Stimulated activated CD8-positive, alpha-beta memory T cell treated with anti-CD3 and anti-CD28 coated beads, Interleukin-7, amount 100 ng/mL, for 1 hour (primary cell): ENCODE measurements at regions not wholly inside any gene's neighbourhood (a gene's known extent, or its start where the extent isn't known, plus 50 kb on each side); places are given as distances from the start of the nearest gene placed in this dataset.

ENCODE experiments used
- DNase-seq, 2 donors: peaks; one replicate each; pipeline ENCODE4 v3.0.0-alpha.2; 2020; ENCODE audit warnings: low read depth in 2 of 2

- peak; percentile 33 to 56 for DNase-seq
Observed at GRCh38 chr10:77710759-77711682, 73.4 kb upstream of the KCNMA1 start.

GRCh38 chr10:77710081-77710551 is 72.5 kb upstream of the KCNMA1 start:
- no peak for DNase-seq

- DNase-seq, result no peak
Observed at GRCh38 chr10:77707570-77707969, 70.0 kb upstream of the KCNMA1 start.

GRCh38 chr10:77702166-77702565 is 64.6 kb upstream of the KCNMA1 start:
- DNase-seq, result no peak

- no peak for DNase-seq
Observed at GRCh38 chr10:77700086-77700485, 62.5 kb upstream of the KCNMA1 start.

GRCh38 chr10:77699080-77699645 is 61.6 kb upstream of the KCNMA1 start:
- DNase-seq, result no peak

GRCh38 chr10:77698267-77698931 is 60.8 kb upstream of the KCNMA1 start:
- no peak for DNase-seq

- DNase-seq, result no peak
Observed at GRCh38 chr10:77696584-77696983, 59.0 kb upstream of the KCNMA1 start.

GRCh38 chr10:77695186-77695585 is 57.6 kb upstream of the KCNMA1 start:
- no peak for DNase-seq

GRCh38 chr10:77692782-77693181 is 55.2 kb upstream of the KCNMA1 start:
- DNase-seq, result no peak

GRCh38 chr10:77689339-77689738 is 51.7 kb upstream of the KCNMA1 start:
- DNase-seq, result no peak

- DNase-seq, result no peak
Observed at GRCh38 chr10:77687621-77688020, 50.0 kb upstream of the KCNMA1 start.
